SU-DHL-6 (cell line): ENCODE measurements at regions not wholly inside any gene's neighbourhood (a gene's known extent, or its start where the extent isn't known, plus 50 kb on each side); places are given as distances from the start of the nearest gene placed in this dataset.

ENCODE experiments used
- CTCF ChIP-seq: fragments of 200-600 bp; sonication (generic); IDR thresholded peaks from one replicate; pipeline ENCODE4 v1.5.1; 2017; ENCODE audit warnings: antibody characterized with exemption, mild to moderate bottlenecking, low read length, moderate library complexity; ENCODE audit not compliant: insufficient read depth, poor library complexity, severe bottlenecking
- EZH2phosphoT487 ChIP-seq: fragments of 200-600 bp; sonication (generic), shearing (Covaris generic); conservative IDR thresholded peaks from 2 replicates; pipeline ENCODE4 v1.6.1; 2018; ENCODE audit warnings: mild to moderate bottlenecking, antibody characterized with exemption, low read length, moderate library complexity, mixed read lengths

GRCh38 chr2:223513771-223514455 is 88.2 kb downstream of the SCG2 start:
- TF ChIP-seq CTCF, result no peak
- no peak for TF ChIP-seq EZH2phosphoT487
